ENCODE measurements at regions not wholly inside any gene's neighbourhood (a gene's known extent, or its start where the extent isn't known, plus 50 kb on each side); places are given as distances from the start of the nearest gene placed in this dataset.
"Not testable (repeated sequence)": the region's sequence is repeated elsewhere in the genome, so short reads cannot be mapped to it uniquely, and the experiment has no call there.

DNA sequence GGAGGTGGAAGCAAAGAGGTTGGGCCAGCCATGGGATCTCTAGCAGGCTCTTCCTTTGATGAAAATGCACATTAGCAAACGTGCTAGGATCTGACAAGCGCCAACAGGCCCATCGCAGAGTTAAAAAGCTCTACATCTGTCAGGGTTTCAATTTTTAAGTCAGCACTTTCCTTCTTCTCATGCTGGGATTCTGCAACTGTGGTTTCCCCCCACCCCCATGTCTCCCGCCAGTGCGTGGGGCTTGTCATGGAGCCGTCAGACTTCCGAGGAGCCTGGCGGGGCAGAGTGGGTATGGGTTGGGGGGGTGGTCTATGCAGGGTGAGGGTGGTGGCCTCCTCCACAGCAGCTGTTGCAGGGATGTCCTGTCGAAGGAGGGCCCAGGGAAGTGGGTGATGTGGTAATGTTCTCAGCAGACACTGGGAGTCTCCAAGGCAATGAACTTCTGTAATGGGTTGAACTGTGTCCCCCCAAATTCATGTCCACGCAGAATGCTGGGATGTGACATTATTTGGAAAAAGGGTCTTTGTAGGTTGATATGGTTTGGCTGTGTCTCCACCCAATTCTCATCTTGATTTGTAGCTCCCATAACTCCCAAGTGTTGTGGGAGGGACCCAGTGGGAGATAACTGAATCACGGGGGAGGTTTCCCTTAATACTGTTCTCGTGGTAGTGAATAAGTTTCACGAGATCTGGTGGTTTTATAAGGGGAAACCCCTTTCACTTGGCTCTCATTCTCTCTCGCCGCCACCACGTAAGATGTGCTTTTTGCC lies 115.2 kb upstream of the MAP1LC3B2 start:
- no peak for DNase-seq (ENCODE audit: low spot score)
- TF ChIP-seq, protein P1, sequence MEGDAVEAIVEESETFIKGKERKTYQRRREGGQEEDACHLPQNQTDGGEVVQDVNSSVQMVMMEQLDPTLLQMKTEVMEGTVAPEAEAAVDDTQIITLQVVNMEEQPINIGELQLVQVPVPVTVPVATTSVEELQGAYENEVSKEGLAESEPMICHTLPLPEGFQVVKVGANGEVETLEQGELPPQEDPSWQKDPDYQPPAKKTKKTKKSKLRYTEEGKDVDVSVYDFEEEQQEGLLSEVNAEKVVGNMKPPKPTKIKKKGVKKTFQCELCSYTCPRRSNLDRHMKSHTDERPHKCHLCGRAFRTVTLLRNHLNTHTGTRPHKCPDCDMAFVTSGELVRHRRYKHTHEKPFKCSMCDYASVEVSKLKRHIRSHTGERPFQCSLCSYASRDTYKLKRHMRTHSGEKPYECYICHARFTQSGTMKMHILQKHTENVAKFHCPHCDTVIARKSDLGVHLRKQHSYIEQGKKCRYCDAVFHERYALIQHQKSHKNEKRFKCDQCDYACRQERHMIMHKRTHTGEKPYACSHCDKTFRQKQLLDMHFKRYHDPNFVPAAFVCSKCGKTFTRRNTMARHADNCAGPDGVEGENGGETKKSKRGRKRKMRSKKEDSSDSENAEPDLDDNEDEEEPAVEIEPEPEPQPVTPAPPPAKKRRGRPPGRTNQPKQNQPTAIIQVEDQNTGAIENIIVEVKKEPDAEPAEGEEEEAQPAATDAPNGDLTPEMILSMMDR (IDR thresholded peaks at IDR 0.05; ENCODE audit: extremely low read depth, missing control alignments): no peak

DNA sequence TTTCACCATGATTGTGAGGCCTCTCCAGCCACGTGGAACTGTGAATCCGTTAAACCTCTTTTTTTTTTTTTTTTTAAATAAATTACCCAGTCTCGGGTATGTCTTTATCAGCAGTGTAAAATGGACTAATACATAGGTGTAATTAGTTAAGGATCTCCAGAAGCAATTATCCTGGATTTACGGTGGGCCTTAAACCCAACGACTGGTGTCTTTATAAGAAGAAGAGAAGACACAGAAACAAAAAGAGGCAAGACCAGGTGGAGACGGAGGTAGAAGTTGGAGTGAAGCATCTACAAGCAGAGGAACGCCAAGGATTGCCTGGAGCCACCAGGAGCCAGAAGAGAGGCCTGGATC lies 114.6 kb upstream of the MAP1LC3B2 start:
- TF ChIP-seq, protein P1 (IDR thresholded peaks at IDR 0.05; ENCODE audit: extremely low read depth, missing control alignments): no peak
- DNase-seq (ENCODE audit: low spot score): no peak

DNA sequence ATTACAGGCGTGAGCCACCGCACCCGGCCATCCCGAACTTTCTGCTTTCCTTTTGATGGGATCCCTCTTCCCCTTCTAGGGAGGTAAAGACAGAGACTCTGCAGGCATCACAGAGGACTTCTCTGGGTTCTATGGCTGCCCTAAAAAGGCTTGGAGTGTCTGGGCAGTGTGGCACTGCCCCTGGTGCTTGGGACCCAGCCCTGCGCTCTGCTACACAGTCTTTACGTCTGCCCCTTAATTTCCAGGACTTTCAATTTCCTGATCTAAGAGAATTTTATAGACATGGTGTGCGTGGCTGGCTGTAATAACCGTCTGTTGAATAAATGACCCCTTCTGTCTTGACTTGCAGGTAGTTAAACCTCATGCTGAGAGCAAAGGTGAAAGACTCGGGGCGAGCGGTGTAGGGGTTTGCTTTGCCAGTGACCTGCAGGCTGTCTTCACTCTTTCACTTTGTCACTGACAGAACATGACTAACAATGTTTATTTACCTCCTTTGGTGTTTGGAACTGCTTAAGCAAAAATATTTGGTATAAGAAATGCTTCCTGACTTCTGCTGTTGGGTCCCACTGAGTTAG lies 110.9 kb upstream of the MAP1LC3B2 start:
- DNase-seq (ENCODE audit: low spot score): no peak
- TF ChIP-seq, protein P1 (IDR thresholded peaks at IDR 0.05; ENCODE audit: extremely low read depth, missing control alignments): no peak

DNA sequence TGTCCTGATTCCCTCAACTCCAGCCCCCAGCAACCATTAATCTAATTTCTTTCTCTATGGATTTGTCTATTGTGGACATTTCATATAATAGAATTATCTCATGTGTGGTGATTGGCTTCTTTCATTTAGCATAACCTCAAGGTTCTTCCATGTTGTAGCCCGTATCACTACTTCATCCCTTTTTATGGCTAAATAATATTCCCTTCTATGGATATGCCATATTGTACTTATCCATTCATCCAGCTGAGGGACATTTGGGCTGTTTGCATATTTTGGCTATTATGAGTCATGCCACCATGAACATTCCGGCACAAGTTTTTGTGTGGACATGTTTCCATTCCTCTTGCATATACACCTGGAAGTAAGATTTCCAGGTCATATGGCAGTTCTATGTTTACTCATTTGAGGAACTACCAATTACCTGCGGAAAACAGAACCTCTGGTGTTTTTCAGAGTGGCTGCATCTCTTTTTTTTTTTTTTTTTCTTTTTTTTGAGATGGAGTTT lies 108.7 kb upstream of the MAP1LC3B2 start:
- TF ChIP-seq, protein P1 (IDR thresholded peaks at IDR 0.05; ENCODE audit: extremely low read depth, missing control alignments): no peak
- DNase-seq (ENCODE audit: low spot score): no peak

DNA sequence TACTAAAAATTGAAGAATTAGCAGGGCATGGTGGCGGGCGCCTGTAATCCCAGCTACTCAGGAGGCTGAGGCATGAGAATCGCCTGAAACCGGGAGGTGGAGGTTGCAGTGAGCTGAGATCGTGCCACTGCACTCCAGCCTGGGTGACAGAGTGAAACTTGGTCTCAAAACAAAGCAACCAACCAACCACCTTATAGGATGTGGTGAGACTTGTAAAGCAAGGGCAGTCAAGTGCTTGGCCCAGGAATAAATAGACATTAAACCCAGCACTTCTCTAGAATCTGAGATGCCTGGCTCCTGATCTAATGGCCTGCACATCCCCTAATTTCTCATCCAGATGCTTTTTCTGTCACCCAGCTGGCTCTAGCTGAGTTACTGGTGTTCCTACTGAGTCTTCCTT lies 106.2 kb upstream of the MAP1LC3B2 start:
- not testable (repeated sequence) for DNase-seq (ENCODE audit: low spot score)

DNA sequence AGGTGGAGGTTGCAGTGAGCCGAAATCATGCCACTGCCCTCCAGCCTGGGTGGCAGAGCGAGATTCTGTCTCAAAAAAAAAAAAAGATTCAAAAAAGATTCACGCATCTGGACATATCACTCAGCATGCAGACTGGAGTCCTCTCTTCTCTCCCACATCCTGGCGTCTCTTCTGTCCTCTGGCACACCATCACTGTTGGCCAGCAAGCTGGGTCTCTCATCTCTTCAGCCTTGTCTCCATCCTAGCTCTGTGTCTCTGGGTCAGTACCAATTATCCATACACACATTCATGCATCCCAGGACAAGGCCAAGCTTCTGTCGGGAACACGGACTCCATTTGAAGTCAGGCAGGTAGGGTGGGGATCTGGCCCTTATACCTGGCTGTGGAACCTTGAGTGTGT lies 105.5 kb upstream of the MAP1LC3B2 start:
- TF ChIP-seq, protein P1 (IDR thresholded peaks at IDR 0.05; ENCODE audit: extremely low read depth, missing control alignments): no peak

DNA sequence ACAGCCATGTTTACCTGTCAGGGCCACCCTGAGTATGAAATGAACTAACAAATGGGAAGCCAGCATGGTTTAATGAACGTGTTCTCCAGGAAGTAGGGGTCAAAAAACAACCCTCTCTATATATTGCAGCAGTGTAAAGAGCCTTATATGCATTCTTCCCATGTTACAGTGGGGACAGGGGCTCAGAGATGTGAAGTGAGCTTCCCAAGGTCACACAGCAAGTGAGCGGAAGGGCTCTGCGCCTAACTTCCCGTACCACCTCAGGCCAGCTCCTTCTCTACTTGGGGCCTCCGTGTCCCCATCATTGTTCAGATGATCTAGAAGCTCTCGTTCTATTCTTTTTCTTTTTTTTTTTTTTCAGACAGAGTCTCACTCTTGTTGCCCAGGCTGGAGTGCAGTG lies 105.1 kb upstream of the MAP1LC3B2 start:
- TF ChIP-seq, protein P1 (IDR thresholded peaks at IDR 0.05; ENCODE audit: extremely low read depth, missing control alignments): no peak
- no peak for DNase-seq (ENCODE audit: low spot score)

More for the DNA sequence above, 105.5 kb upstream of the MAP1LC3B2 start:
- DNase-seq (ENCODE audit: low spot score): no peak
